Activated naive CD4-positive, alpha-beta T cell treated with Interleukin-2 at 50 U/mL for 16 hours (primary cell): ENCODE measurements at regions not wholly inside any gene's neighbourhood (a gene's known extent, or its start where the extent isn't known, plus 50 kb on each side); places are given as distances from the start of the nearest gene placed in this dataset.

ENCODE experiments used
- DNase-seq: peaks from one replicate; pipeline ENCODE4 v3.0.0-alpha.2; 2020

GRCh38 chr5:117255211-117256027 is 680.8 kb upstream of the SEMA6A start:
- no peak for DNase-seq

GRCh38 chr5:117252566-117252965 is 677.9 kb upstream of the SEMA6A start:
- no peak for DNase-seq

- DNase-seq: no peak
Observed at GRCh38 chr5:117249086-117249815, 674.6 kb upstream of the SEMA6A start.

- no peak for DNase-seq
Observed at GRCh38 chr5:117246424-117246823, 671.8 kb upstream of the SEMA6A start.

- DNase-seq: no peak
Observed at GRCh38 chr5:117245130-117245529, 670.5 kb upstream of the SEMA6A start.

- no peak for DNase-seq
Observed at GRCh38 chr5:117242028-117242427, 667.4 kb upstream of the SEMA6A start.

- no peak for DNase-seq
Observed at GRCh38 chr5:117236941-117237340, 662.3 kb upstream of the SEMA6A start.

GRCh38 chr5:117235786-117236185 is 661.2 kb upstream of the SEMA6A start:
- no peak for DNase-seq

GRCh38 chr5:117230375-117230774 is 655.8 kb upstream of the SEMA6A start:
- DNase-seq: no peak

- DNase-seq: no peak
Observed at GRCh38 chr5:117220730-117221129, 646.1 kb upstream of the SEMA6A start.

GRCh38 chr5:117218789-117219188 is 644.2 kb upstream of the SEMA6A start:
- no peak for DNase-seq

GRCh38 chr5:117212866-117213265 is 638.2 kb upstream of the SEMA6A start:
- DNase-seq: no peak

- DNase-seq: no peak
Observed at GRCh38 chr5:117210796-117211195, 636.2 kb upstream of the SEMA6A start.

GRCh38 chr5:117209479-117209878 is 634.9 kb upstream of the SEMA6A start:
- no peak for DNase-seq

GRCh38 chr5:117207088-117207668 is 632.6 kb upstream of the SEMA6A start:
- DNase-seq: no peak

- DNase-seq: no peak
Observed at GRCh38 chr5:117205894-117206293, 631.3 kb upstream of the SEMA6A start.

GRCh38 chr5:117204926-117205869 is 630.6 kb upstream of the SEMA6A start:
- DNase-seq: no peak

GRCh38 chr5:117204404-117204803 is 629.8 kb upstream of the SEMA6A start:
- no peak for DNase-seq

GRCh38 chr5:117203584-117203983 is 629.0 kb upstream of the SEMA6A start:
- no peak for DNase-seq

GRCh38 chr5:117201001-117201400 is 626.4 kb upstream of the SEMA6A start:
- DNase-seq: no peak

GRCh38 chr5:117195076-117195475 is 620.5 kb upstream of the SEMA6A start:
- no peak for DNase-seq

- DNase-seq: no peak
Observed at GRCh38 chr5:117191251-117191650, 616.6 kb upstream of the SEMA6A start.

GRCh38 chr5:117189784-117190183 is 615.2 kb upstream of the SEMA6A start:
- DNase-seq: no peak
